CD4-positive, alpha-beta T cell treated with Interleukin-1 beta for 1 hour (primary cell): ENCODE measurements at regions not wholly inside any gene's neighbourhood (a gene's known extent, or its start where the extent isn't known, plus 50 kb on each side); places are given as distances from the start of the nearest gene placed in this dataset.
"Not testable (repeated sequence)": the region's sequence is repeated elsewhere in the genome, so short reads cannot be mapped to it uniquely, and the experiment has no call there.

Source experiments
- DNase-seq, 2 donors: peaks; one replicate each; pipeline ENCODE4 v3.0.0-alpha.2; 2020 to 2022

- no peak for DNase-seq
These were observed 185.8 kb upstream of the UBE3A start for GRCh38 chr15:25624504-25625177.

GRCh38 chr15:25623708-25624107 is 184.9 kb upstream of the UBE3A start:
- DNase-seq, result no peak

- no peak for DNase-seq
These were observed 181.6 kb upstream of the UBE3A start for GRCh38 chr15:25620466-25620865.

GRCh38 chr15:25619761-25620160 is 180.9 kb upstream of the UBE3A start:
- DNase-seq, result no peak

GRCh38 chr15:25619076-25619475 is 180.3 kb upstream of the UBE3A start:
- DNase-seq, result no peak

GRCh38 chr15:25618161-25618560 is 179.3 kb upstream of the UBE3A start:
- DNase-seq, result no peak

- DNase-seq, result no peak
These were observed 177.6 kb upstream of the UBE3A start for GRCh38 chr15:25616471-25616870.

GRCh38 chr15:25613134-25613533 is 174.3 kb upstream of the UBE3A start:
- no peak for DNase-seq

- no peak for DNase-seq
These were observed 172.8 kb upstream of the UBE3A start for GRCh38 chr15:25611603-25612002.

- DNase-seq, result no peak
These were observed 170.5 kb upstream of the UBE3A start for GRCh38 chr15:25609371-25609770.

- no peak for DNase-seq
These were observed 170.1 kb upstream of the UBE3A start for GRCh38 chr15:25608926-25609325.

- no peak for DNase-seq
These were observed 166.3 kb upstream of the UBE3A start for GRCh38 chr15:25605151-25605550.

- no peak for DNase-seq
These were observed 161.9 kb upstream of the UBE3A start for GRCh38 chr15:25600751-25601150.

- DNase-seq, result no peak
These were observed 158.7 kb upstream of the UBE3A start for GRCh38 chr15:25597571-25597970.

GRCh38 chr15:25596644-25597562 is 158.1 kb upstream of the UBE3A start:
- DNase-seq, result no peak

- no peak for DNase-seq
These were observed 149.0 kb upstream of the UBE3A start for GRCh38 chr15:25587616-25588340.

- DNase-seq, result no peak
These were observed 144.1 kb upstream of the UBE3A start for GRCh38 chr15:25582886-25583285.

- no peak for DNase-seq
These were observed 140.3 kb upstream of the UBE3A start for GRCh38 chr15:25579127-25579526.

- DNase-seq, result no peak
These were observed 133.4 kb upstream of the UBE3A start for GRCh38 chr15:25572191-25572590.

- no peak for DNase-seq
These were observed 129.9 kb upstream of the UBE3A start for GRCh38 chr15:25568751-25569150.

GRCh38 chr15:25566545-25566944 is 127.7 kb upstream of the UBE3A start:
- not testable (repeated sequence) for DNase-seq

- no peak for DNase-seq
These were observed 126.8 kb upstream of the UBE3A start for GRCh38 chr15:25565470-25566264.

GRCh38 chr15:25563596-25563995 is 124.8 kb upstream of the UBE3A start:
- no peak for DNase-seq
